GM19035 (cell line): ENCODE measurements at regions not wholly inside any gene's neighbourhood (a gene's known extent, or its start where the extent isn't known, plus 50 kb on each side); places are given as distances from the start of the nearest gene placed in this dataset.

Source experiments
- ATAC-seq: cut with Tn5 transposase; IDR thresholded peaks from one replicate; pipeline ENCODE4 v1.9.1; 2021; ENCODE audit not compliant: unreplicated experiment

DNA sequence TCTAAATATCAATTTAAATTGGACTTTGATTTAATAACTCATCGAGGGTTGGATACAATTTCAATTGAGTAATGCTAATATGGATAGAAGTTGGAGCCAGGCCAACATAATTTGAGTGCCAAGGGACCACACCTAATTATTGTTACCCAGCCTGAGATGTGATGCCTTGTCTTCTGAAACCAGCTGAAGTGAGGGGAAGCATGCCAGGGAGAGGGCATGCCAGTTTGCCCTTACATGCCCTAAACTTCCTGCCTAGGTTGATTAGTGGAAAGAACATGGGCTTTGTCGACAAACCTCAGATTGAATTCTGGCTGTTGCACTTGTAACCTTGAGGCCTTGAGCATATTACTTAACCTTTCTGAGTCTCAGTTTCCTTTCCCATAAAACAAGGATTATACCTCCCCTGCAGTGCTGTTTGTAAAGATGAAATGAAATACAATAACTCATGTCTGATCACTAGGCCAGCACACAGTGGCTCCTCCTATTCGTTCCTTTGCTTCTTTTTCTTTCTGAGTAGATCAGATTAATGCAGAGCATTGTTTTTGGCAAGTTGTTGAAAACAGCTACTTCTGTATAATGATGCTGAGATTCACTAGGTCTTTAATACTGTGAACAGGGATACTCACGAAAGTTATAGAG, 412.8 kb downstream of the TLE4 start:
- ATAC-seq: no peak

DNA sequence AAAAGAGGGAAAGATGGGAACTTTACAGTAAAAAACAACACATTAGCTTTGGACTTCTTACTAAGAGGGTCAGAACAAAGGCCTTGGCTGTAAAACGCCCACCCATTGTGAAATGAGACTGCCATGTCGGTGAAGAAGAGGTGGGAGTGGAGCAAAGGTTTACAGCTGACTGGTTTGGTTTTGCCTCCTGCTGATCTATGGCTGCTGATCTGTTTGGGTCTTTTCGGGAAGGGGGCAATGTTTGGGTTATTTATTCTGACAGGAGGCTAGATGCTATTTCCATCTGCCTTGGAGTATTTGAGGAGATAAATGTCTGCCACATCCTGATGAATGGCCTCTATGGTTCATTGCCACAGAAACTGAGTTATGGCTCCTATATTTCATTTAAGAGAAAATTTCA, 408.7 kb downstream of the TLE4 start:
- no peak for ATAC-seq

DNA sequence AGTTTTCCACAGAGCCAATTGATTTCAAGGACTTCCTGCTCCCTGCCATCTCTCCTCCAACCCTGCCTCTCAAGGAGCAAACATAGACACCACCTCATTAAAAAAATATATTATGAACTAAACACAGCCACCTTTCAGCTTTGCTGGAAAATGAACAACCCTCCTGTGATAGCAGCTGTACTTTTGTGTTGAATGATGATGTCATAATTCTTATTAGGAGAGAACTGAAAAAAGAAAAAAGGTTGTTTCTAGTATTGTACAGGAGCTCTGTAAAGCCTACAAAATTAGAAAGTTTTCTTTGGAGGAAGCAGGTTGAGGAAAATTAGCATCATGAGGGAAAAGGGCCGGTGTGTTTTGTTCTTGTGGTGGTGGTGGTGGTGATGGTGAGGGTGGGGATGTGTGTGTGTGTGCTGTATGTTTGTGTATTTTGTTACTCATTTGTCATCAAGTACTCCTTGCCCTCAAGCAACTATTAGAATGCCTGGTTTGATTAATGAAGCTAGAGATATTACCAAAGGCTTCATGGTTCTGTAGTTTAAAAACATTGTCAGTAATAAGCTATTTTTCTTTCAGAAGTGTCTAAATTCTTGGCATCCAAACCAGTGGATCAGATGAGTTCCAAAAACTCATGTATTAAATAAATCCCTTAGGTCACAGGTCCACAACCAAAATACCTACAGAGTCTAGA, 405.9 kb downstream of the TLE4 start:
- ATAC-seq: no peak

GRCh38 chr9:79977074-79977435, 405.3 kb downstream of the TLE4 start:
- ATAC-seq: no peak

- no peak for ATAC-seq
Measured at GRCh38 chr9:79976257-79977073, 404.7 kb downstream of the TLE4 start.

- ATAC-seq: no peak
Measured at GRCh38 chr9:79975621-79976256, 404.0 kb downstream of the TLE4 start.

- no peak for ATAC-seq
Measured at GRCh38 chr9:79974806-79975422, 403.1 kb downstream of the TLE4 start.

GRCh38 chr9:79973627-79974026, 401.9 kb downstream of the TLE4 start:
- no peak for ATAC-seq

GRCh38 chr9:79970146-79970425, 398.3 kb downstream of the TLE4 start:
- ATAC-seq: no peak

- no peak for ATAC-seq
Measured at GRCh38 chr9:79969393-79970145, 397.8 kb downstream of the TLE4 start.

DNA sequence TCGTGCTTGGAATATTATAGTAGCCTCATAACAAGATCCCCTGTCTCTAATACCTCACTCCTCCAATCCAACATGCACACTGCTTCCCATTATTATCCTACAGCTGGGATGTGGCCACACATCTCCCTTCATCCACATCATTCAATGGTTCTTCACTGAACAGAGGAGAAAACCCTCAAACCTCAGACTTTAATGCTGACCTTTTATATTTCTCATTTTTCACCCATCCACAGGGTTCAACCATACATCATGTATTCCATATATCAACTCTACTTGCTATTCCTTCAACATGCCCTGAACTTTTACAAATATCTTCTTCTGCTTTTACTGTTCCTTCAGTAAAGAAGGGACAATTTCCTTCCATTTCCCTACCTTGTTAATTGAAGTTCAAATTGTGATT, 396.8 kb downstream of the TLE4 start:
- ATAC-seq: no peak

- ATAC-seq: no peak
Measured at GRCh38 chr9:79962836-79963235, 391.1 kb downstream of the TLE4 start.

GRCh38 chr9:79962150-79962549, 390.4 kb downstream of the TLE4 start:
- no peak for ATAC-seq

- no peak for ATAC-seq
Measured at GRCh38 chr9:79955300-79955699, 383.5 kb downstream of the TLE4 start.

GRCh38 chr9:79953908-79954307, 382.1 kb downstream of the TLE4 start:
- no peak for ATAC-seq

- ATAC-seq: no peak
Measured at GRCh38 chr9:79952401-79952800, 380.6 kb downstream of the TLE4 start.

GRCh38 chr9:79946712-79947111, 374.9 kb downstream of the TLE4 start:
- no peak for ATAC-seq

- ATAC-seq: no peak
Measured at GRCh38 chr9:79945495-79945894, 373.7 kb downstream of the TLE4 start.

GRCh38 chr9:79945016-79945415, 373.3 kb downstream of the TLE4 start:
- ATAC-seq: no peak

GRCh38 chr9:79940919-79941318, 369.2 kb downstream of the TLE4 start:
- no peak for ATAC-seq

DNA sequence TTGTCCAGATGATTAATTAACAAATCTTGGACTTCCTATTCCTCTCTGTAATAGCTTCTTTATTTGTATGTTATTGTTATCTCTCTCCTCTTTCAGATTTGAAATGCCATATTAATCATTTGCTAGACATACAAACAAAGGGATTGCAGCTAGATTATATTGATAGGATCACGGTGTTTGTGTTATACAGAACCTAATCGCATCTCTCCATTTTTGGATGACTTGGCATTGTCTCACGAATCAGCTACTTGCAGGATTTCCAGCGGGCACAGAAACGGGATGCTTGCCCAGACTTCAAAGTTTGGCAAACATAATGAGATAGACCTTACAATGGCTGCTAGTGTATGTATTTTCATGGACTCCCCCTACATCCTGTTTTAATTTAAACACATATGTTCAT, 368.1 kb downstream of the TLE4 start:
- no peak for ATAC-seq
